Esophagus (tissue), 2 donors: ENCODE measurements at regions not wholly inside any gene's neighbourhood (a gene's known extent, or its start where the extent isn't known, plus 50 kb on each side); places are given as distances from the start of the nearest gene placed in this dataset.

ENCODE experiments used
- H3K27ac ChIP-seq, 2 donors: one replicate each; pipeline ENCODE4 v1.5.1; 2013; ENCODE audit warnings: low read depth in 2 of 2, mild to moderate bottlenecking in 2 of 2, inconsistent platforms in 1 of 2, low read length in 1 of 2, moderate library complexity in 1 of 2
- H3K27me3 ChIP-seq, 2 donors: one replicate each; pipeline ENCODE4 v1.6.1; 2013; ENCODE audit warnings: low read length in 2 of 2, control low read depth in 1 of 2, mild to moderate bottlenecking in 1 of 2; ENCODE audit not compliant: insufficient read depth in 2 of 2, control insufficient read depth in 1 of 2
- H3K36me3 ChIP-seq, 2 donors: one replicate each; pipeline ENCODE4 v1.6.1; 2013; ENCODE audit warnings: low read length in 1 of 2; ENCODE audit not compliant: control insufficient read depth in 2 of 2, insufficient read depth in 2 of 2
- H3K4me1 ChIP-seq, 2 donors: one replicate each; pipeline ENCODE4 v1.6.1; 2013; ENCODE audit warnings: low read length in 1 of 2; ENCODE audit not compliant: control insufficient read depth in 2 of 2, insufficient read depth in 2 of 2
- H3K4me3 ChIP-seq, 2 donors: one replicate each; pipeline ENCODE4 v1.5.1; 2013; ENCODE audit warnings: low read length in 2 of 2, mild to moderate bottlenecking in 2 of 2, low read depth in 1 of 2, moderate library complexity in 1 of 2
- H3K9me3 ChIP-seq, 2 donors: one replicate each; pipeline ENCODE4 v1.6.1; 2013; ENCODE audit warnings: mild to moderate bottlenecking in 2 of 2, low read depth in 1 of 2, low read length in 1 of 2, moderate library complexity in 1 of 2; ENCODE audit not compliant: control insufficient read depth in 2 of 2, insufficient read depth in 1 of 2
- WGBS, 2 donors: extraction: QIAGEN DNeasy Blood & Tissue Kit; methylation state at CpG; one replicate each; pipeline ENCODE4 v1.1.7; 2013; 5-methylcytosine and 5-hydroxymethylcytosine counted together
- donor health status: healthy with polysubstance abuse.
- donor health status: Bipolar disorder and iron deficiency.

DNA sequence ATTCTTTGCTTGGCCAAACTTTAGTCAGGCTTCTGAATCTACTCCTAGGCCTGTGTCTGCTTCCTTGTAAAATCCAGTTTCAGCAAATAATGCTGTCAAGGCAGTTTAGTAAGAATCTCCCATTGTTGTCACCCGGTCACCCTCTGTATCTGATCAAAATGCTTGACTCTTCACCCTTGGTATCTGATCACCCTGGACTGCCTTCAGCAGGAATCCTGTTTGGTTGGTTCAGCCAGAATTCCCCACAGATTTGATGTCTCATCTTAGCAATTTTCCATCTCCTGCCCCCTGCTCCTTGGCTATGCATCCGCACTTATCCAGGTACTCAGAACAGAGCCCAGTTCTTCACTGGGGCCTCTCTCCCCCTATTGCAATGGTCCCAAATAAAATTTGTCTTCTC lies 172.4 kb upstream of the UBL3 start:
- H3K4me1 ChIP-seq = no peaks in the 10 kb centered on the region

DNA sequence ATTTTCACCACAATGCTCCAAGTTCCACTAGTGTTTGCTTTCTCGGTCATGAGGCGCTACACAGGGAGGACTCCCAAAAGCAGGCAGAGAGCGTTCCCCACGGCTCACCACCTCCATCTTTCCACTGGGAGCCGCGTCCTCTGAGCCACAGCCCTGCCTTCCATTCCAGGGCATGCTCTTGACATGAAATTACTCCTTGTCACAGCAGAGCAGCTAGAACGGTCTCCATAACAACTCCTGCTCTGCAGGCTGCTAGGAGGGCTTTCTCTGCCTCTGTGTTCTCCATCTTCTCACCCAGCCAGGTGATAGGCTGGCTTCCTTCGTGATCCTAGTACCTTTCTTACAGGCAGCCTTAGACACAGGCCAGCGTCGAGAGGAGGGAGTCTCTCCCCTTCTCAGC lies 171.8 kb upstream of the UBL3 start:
- no peaks in the 10 kb centered on the region for H3K9me3 ChIP-seq
- no peak overlapping the region for H3K27ac ChIP-seq
- H3K4me3 ChIP-seq = no peak overlapping the region
- no peaks in the 10 kb centered on the region for H3K4me1 ChIP-seq
- H3K27me3 ChIP-seq = no peaks in the 10 kb centered on the region
- WGBS, 2 donors = 89 to 91% methylated on average over 10 of the region's 10 CpGs
- H3K36me3 ChIP-seq = no peaks in the 10 kb centered on the region

More for the DNA sequence above, 172.4 kb upstream of the UBL3 start:
- Histone ChIP-seq H3K27ac (no peak overlapping the region), H3K36me3 (no peaks in the 10 kb centered on the region), H3K9me3 (no peaks in the 10 kb centered on the region), H3K4me3 (no peak overlapping the region), H3K27me3 (no peaks in the 10 kb centered on the region)
- 91 to 94% methylated on average over 2 of the region's 2 CpGs for WGBS, 2 donors

DNA sequence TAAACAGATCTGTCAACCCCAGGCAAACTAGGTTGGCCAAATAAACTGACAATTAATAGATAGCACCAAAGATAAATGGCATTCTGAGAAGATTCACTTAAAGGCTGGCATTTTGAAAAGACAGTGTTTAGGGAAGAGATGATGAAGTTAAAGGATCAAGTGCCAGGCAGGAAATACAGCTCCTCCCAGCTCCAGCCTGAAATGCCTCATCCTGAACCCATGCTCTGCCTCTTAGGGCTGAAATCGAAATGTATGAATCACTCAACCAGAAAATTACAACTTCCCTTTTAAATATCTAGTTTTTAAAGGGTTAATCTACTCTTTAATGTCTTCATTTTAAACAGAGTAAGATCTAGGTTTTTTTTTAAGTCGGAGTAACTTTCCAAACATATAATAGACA lies 171.2 kb upstream of the UBL3 start:
- Histone ChIP-seq H3K27me3 (no peaks in the 10 kb centered on the region), H3K4me3 (no peak overlapping the region), H3K4me1 (no peaks in the 10 kb centered on the region), H3K9me3 (no peaks in the 10 kb centered on the region), H3K27ac (no peak overlapping the region), H3K36me3 (no peaks in the 10 kb centered on the region)
- 65 to 68% methylated on average over 2 of the region's 2 CpGs for WGBS, 2 donors

DNA sequence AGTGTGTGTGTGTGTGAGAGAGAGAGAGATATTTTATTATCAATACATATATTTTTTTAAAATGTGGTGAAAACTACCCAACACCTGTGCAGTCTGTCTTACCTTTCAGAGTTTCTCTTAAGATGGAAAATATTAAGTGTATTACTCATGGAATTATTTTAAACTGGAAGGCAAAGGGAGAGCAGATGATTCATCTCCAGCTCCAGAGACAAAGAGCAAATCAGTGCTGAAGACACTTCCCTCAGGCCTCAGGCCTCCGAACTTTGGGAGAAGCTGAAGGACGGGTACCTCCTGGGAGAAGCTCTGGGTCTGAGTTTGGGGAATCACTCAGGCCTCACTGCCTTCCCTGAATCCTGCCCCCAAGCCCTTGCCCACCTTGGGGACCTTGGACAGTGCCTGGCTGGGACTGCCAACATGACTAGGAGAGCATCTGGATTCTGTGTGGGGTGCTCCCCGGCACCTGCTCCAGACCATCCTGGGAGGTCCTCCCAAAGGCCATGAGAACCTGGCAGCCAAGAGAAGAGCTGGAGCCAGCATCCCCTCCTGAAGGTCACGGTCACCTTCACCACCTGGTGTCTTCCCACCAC lies 170.4 kb upstream of the UBL3 start:
- H3K27me3 ChIP-seq = no peaks in the 10 kb centered on the region
- H3K36me3 ChIP-seq = no peaks in the 10 kb centered on the region
- H3K4me3 ChIP-seq = no peak overlapping the region
- no peak overlapping the region for H3K27ac ChIP-seq
- 70 to 72% methylated on average over 4 of the region's 4 CpGs for WGBS, 2 donors
- H3K9me3 ChIP-seq = no peaks in the 10 kb centered on the region
- H3K4me1 ChIP-seq = no peaks in the 10 kb centered on the region

DNA sequence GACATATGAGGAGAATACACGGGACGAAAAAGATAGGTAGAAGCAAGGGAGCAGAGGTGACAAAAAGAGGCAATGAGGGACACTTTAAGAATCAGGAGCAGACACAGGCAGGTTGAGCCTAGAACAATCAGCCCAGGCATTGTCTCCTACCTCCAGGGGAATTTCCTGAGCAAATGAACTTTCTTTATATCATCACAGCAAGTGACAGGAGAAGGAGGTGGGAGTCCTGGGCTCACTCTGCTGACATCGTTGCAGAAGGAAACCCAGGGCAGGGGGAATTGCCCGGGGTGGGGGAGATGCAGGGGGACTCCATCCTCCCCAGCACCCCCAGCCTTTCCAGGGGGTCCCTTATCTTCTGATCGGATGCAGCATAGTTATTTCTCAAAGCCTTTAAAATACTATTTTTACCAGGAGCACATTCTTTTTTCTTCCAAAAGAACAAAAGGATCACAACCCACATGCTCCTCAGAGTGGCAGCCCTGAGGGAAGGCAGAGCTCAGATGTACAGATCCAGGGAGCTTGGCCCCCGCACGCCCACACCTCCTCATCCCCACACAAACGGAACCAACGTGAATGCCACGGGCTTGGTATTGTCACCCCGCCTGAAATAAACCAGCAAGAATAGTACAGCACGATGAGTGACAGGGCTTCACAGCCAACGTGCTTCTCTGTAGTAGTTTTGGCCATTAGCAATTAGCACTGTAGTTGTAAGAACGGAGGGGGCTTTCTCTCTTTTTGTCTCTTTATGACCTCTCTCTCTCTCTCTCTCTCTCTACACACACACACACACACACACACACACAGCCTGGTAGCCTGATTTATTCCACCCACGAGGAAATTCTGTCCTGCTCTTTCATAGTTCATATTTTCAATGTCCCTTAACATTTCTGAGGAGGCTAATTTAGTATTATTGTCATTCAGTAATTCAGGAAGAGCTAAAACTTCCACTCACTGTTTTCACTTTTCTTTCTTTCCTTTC lies 169.5 kb upstream of the UBL3 start:
- Histone ChIP-seq H3K9me3 (no peaks in the 10 kb centered on the region), H3K27me3 (no peaks in the 10 kb centered on the region), H3K4me1 (no peaks in the 10 kb centered on the region), H3K27ac (no peak overlapping the region), H3K4me3 (no peak overlapping the region), H3K36me3 (no peaks in the 10 kb centered on the region)
- WGBS, 2 donors = 49 to 52% methylated on average over 15 of the region's 15 CpGs

DNA sequence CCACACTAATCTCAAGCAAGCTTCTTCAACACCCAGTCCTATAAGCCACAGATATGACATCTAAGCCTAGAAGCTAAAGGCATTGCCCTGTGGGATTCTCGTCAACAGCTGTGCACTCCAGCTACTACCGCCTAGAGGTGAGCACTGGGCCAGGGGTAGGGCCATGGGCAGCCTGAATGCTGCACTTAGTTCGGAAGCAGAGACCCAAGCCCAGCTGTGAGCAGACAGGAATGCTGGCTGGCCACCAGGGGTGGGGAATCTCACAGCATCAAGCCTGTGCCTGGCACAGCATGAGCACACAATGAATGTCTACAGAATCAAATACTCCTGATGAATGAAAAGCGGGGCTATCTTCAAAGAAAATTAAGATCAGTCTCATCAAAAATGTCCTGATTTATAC lies 167.5 kb upstream of the UBL3 start:
- no peaks in the 10 kb centered on the region for H3K27me3 ChIP-seq
- WGBS, 2 donors = 73 to 75% methylated on average over 4 of the region's 4 CpGs

DNA sequence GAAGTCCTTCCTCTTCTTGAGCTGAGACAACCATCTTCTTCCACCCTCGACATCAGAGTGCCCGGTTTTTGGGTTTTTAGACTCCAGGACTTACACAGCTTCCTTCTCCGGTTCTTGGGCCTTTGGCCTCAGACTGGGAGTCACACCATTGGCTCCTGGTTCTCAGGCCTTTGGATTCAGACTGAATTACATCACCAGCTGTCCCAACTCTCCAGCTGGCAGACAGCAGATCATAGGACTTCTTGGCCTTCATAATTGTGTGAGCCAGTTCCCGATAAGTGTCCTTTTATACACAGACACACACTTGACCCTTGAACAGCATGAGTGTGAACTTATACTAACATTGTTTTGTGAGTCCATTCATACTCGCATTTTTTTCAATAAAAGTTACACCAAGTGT lies 166.0 kb upstream of the UBL3 start:
- Histone ChIP-seq H3K9me3 (no peaks in the 10 kb centered on the region), H3K36me3 (no peaks in the 10 kb centered on the region), H3K4me1 (no peaks in the 10 kb centered on the region), H3K27ac (no peak overlapping the region), H3K4me3 (no peak overlapping the region), H3K27me3 (no peaks in the 10 kb centered on the region)
- WGBS, 2 donors = 69 to 78% methylated on average over 5 of the region's 5 CpGs

More for the DNA sequence above, 167.5 kb upstream of the UBL3 start:
- no peaks in the 10 kb centered on the region for H3K36me3 ChIP-seq
- H3K4me1 ChIP-seq = no peaks in the 10 kb centered on the region
- no peaks in the 10 kb centered on the region for H3K9me3 ChIP-seq
- H3K4me3 ChIP-seq = no peak overlapping the region
- no peak overlapping the region for H3K27ac ChIP-seq

DNA sequence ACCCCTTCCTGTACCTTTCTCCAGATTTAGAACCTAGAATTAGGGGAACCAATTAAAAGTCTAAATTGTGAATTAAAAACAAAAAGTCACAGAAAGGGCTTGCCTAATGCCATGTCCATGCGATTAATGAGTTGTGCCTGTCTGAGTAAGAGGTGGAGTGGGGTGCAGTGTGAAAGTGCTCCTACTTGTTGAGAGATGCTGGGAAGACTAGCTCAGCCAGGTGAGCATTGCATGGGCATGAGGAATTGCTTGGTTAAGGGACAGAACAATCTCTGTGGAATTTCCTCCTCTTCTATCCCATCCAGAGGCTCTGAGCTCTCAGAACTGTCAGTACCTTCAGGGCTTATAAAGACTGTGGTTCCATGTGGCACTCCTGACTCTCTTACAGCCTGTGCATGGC lies 159.0 kb upstream of the UBL3 start:
- no peaks in the 10 kb centered on the region for H3K4me1 ChIP-seq
- H3K27ac ChIP-seq = no peak overlapping the region
- no peaks in the 10 kb centered on the region for H3K27me3 ChIP-seq
- no peaks in the 10 kb centered on the region for H3K36me3 ChIP-seq
- H3K4me3 ChIP-seq = no peak overlapping the region
- WGBS, 2 donors = 87 to 91% methylated on average over 1 of the region's 1 CpG
- no peaks in the 10 kb centered on the region for H3K9me3 ChIP-seq

DNA sequence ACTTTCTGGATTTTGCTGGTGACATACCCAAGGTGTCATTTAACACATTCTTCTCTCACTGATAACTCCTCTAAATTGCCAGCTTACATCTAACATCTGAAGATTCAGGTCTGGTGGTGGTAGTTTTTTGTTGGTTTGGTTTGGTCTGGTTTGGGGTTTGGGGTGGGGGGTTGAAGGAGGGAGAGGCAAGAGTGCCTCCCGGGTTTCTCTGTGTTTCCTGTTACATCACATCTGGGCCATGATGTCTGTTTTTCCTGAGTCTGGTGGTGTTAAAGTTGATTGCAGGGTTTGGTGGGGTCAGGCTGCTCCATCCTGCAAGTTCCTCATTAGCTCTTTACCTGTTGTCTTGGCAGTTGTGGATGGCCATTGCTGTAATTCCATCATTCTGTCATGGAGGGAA lies 155.8 kb upstream of the UBL3 start:
- Histone ChIP-seq H3K4me1 (no peaks in the 10 kb centered on the region), H3K27ac (no peak overlapping the region), H3K27me3 (no peaks in the 10 kb centered on the region), H3K36me3 (no peaks in the 10 kb centered on the region), H3K9me3 (no peaks in the 10 kb centered on the region), H3K4me3 (no peak overlapping the region)
- 36 to 41% methylated on average over 1 of the region's 1 CpG for WGBS, 2 donors

DNA sequence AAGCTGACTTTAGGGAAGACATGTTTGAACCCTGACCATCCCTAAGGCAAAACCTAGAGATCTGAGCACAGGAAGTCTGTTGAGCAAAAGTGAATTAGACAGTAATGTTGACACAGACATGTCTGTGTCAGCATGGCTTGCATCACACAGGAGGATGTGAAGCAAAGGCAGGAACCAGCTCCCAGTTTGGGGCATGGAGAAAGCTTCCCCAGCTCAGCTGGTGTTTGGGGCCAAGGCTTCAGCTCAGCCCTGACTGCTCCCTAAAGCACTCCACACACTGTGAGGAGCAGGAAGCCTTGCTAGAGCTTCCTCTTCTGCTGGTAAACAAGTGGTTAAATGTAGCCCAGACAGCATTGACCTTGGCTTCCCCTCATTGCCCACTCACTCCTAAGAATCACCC lies 153.8 kb upstream of the UBL3 start:
- Histone ChIP-seq H3K27me3 (no peaks in the 10 kb centered on the region), H3K4me1 (no peaks in the 10 kb centered on the region), H3K27ac (no peak overlapping the region), H3K4me3 (no peak overlapping the region), H3K9me3 (no peaks in the 10 kb centered on the region), H3K36me3 (no peaks in the 10 kb centered on the region)
